Muscle of back (tissue), 3 donors: ENCODE measurements at regions not wholly inside any gene's neighbourhood (a gene's known extent, or its start where the extent isn't known, plus 50 kb on each side); places are given as distances from the start of the nearest gene placed in this dataset.

Experiments used
- DNase-seq, 3 donors: peaks; one replicate each; pipeline versions ENCODE4 v3.0.0 to v3.0.0-alpha.2; 2013

GRCh38 chr17:73953206-73954033, 250.1 kb upstream of the RPL38 start:
- DNase-seq, result no peak

- no peak for DNase-seq
Measured at GRCh38 chr17:73954951-73955350, 248.5 kb upstream of the RPL38 start.

- no peak for DNase-seq
Measured at GRCh38 chr17:73955616-73956015, 247.9 kb upstream of the RPL38 start.

- DNase-seq, result no peak
Measured at GRCh38 chr17:73956169-73956568, 247.3 kb upstream of the RPL38 start.

- no peak for DNase-seq
Measured at GRCh38 chr17:73956595-73957465, 246.6 kb upstream of the RPL38 start.

GRCh38 chr17:73957564-73957963, 245.9 kb upstream of the RPL38 start:
- DNase-seq, result no peak

- no peak for DNase-seq
Measured at GRCh38 chr17:73958453-73958852, 245.0 kb upstream of the RPL38 start.

- DNase-seq, result no peak
Measured at GRCh38 chr17:73960469-73960868, 243.0 kb upstream of the RPL38 start.

GRCh38 chr17:73962308-73962707, 241.2 kb upstream of the RPL38 start:
- DNase-seq, result no peak

GRCh38 chr17:73968680-73969079, 234.8 kb upstream of the RPL38 start:
- no peak for DNase-seq

GRCh38 chr17:73969956-73970355, 233.5 kb upstream of the RPL38 start:
- DNase-seq, result peak in 1 of 3 donors; percentile 52

- DNase-seq, result no peak
Measured at GRCh38 chr17:73971127-73971526, 232.4 kb upstream of the RPL38 start.

GRCh38 chr17:73972056-73972455, 231.4 kb upstream of the RPL38 start:
- no peak for DNase-seq

- DNase-seq, result no peak
Measured at GRCh38 chr17:73972901-73973300, 230.6 kb upstream of the RPL38 start.

- peak in 2 of 3 donors; percentile 38 to 79 for DNase-seq
Measured at GRCh38 chr17:73973586-73974409, 229.7 kb upstream of the RPL38 start.

- no peak for DNase-seq
Measured at GRCh38 chr17:73974536-73974935, 228.9 kb upstream of the RPL38 start.

GRCh38 chr17:73976147-73976546, 227.3 kb upstream of the RPL38 start:
- no peak for DNase-seq

- DNase-seq, result peak in 1 of 3 donors; percentile 43
Measured at GRCh38 chr17:73976676-73977521, 226.6 kb upstream of the RPL38 start.

- DNase-seq, result no peak
Measured at GRCh38 chr17:73980517-73980916, 223.0 kb upstream of the RPL38 start.

GRCh38 chr17:73982871-73983270, 220.6 kb upstream of the RPL38 start:
- no peak for DNase-seq
